SK-N-MC (cell line): ENCODE measurements at regions not wholly inside any gene's neighbourhood (a gene's known extent, or its start where the extent isn't known, plus 50 kb on each side); places are given as distances from the start of the nearest gene placed in this dataset.

ENCODE experiments used
- FOXP2 ChIP-seq: optimal IDR thresholded peaks from 2 replicates; pipeline ENCODE3; 2011; ENCODE audit warnings: mild to moderate bottlenecking, moderate library complexity; ENCODE audit not compliant: insufficient read depth; ENCODE audit errors: extremely low read length, control extremely low read depth
- POLR2AphosphoS5 ChIP-seq: IDR thresholded peaks from 2 replicates; pipeline ENCODE4 v1.6.1; 2012; ENCODE audit warnings: mild to moderate bottlenecking, low read depth, low read length, borderline replicate concordance

- TF ChIP-seq FOXP2 (no peak), POLR2AphosphoS5 (no peak)
Observed at GRCh38 chr3:152539191-152539764, 270.5 kb downstream of the MBNL1 start.
